ENCODE measurements at regions not wholly inside any gene's neighbourhood (a gene's known extent, or its start where the extent isn't known, plus 50 kb on each side); places are given as distances from the start of the nearest gene placed in this dataset.

DNA sequence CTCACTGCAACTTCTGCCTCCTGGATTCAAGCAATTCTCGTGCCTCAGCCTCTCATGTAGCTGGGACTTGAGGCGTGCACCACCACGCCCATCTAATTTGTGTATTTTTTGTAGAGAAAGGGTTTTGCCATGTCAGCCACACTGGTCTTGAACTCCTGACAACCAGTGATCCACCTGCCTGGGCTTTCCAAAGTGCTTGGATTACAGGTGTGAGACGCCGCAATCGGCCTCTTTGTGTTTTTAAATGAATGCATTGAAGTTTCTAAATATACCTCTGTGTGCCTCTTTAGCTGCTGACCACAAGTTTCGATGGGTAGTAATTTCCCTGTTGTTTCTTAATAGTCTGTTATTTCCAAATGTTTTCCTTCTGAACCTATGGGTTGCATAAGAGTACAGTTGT is 765.3 kb upstream of the GRIA3 start:
- Histone ChIP-seq H3K27me3 (no peaks in the 10 kb centered on the region), H3K27ac (no peak overlapping the region), H3K9me3 (no peaks in the 10 kb centered on the region), H3K4me3 (no peak overlapping the region), H3K4me1 (no peaks in the 10 kb centered on the region), H3K36me3 (no peaks in the 10 kb centered on the region)
- 81 to 100% methylated on average over 4 to 6 of the region's 7 CpGs for WGBS, 2 donors (ENCODE audit: low coverage in 1 of 2)
- TF ChIP-seq POLR2A (IDR thresholded peaks at IDR 0.05), result no peak
- no peak for TF ChIP-seq EP300 (IDR thresholded peaks at IDR 0.05)
- TF ChIP-seq POLR2AphosphoS5 (IDR thresholded peaks at IDR 0.05), result no peak
- TF ChIP-seq, protein P1, sequence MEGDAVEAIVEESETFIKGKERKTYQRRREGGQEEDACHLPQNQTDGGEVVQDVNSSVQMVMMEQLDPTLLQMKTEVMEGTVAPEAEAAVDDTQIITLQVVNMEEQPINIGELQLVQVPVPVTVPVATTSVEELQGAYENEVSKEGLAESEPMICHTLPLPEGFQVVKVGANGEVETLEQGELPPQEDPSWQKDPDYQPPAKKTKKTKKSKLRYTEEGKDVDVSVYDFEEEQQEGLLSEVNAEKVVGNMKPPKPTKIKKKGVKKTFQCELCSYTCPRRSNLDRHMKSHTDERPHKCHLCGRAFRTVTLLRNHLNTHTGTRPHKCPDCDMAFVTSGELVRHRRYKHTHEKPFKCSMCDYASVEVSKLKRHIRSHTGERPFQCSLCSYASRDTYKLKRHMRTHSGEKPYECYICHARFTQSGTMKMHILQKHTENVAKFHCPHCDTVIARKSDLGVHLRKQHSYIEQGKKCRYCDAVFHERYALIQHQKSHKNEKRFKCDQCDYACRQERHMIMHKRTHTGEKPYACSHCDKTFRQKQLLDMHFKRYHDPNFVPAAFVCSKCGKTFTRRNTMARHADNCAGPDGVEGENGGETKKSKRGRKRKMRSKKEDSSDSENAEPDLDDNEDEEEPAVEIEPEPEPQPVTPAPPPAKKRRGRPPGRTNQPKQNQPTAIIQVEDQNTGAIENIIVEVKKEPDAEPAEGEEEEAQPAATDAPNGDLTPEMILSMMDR (IDR thresholded peaks at IDR 0.05), result no peak
- ATAC-seq, result no peak

DNA sequence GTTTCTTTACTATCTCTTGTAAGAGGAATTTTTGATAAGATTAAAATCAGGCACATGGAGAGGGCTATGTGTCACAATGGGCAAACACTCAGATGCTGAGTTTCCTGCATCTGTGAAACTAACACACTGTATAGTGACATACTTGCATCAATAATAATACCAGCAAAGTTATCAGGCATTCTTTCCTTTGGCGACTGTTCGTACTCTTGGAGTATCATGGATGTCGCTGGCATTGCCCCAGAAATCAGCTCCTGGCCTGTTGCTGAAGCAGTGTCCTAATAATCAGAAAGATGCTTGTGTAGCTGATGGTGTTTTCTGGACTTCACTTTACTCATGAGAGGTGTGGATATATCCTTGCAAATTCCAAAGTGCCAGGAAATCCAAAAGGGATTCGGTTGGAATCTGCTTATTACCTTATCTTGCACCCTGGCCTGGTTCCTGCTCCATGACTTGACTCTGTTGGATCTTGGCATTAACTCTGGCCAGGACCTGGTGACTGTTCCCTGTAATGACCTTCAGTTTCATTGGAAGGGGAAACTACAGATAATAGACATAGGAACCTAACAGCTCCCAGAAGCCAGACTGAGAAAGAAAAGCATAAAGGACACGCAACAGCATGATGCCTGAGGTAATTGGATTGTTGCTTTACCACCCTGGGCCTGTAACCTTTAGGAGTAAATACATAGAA is 762.5 kb upstream of the GRIA3 start:
- 71 to 80% methylated on average over 1 to 4 of the region's 5 CpGs for WGBS, 2 donors (ENCODE audit: low coverage in 1 of 2)
- no peaks in the 10 kb centered on the region for H3K4me1 ChIP-seq
- no peaks in the 10 kb centered on the region for H3K36me3 ChIP-seq
- H3K27me3 ChIP-seq, result no peaks in the 10 kb centered on the region
- no peak overlapping the region for H3K4me3 ChIP-seq
- TF ChIP-seq EP300 (IDR thresholded peaks at IDR 0.05) (no peak), POLR2A (IDR thresholded peaks at IDR 0.05) (no peak), POLR2AphosphoS5 (IDR thresholded peaks at IDR 0.05) (no peak)
- TF ChIP-seq, protein P1 (IDR thresholded peaks at IDR 0.05), result no peak
- no peak overlapping the region for H3K27ac ChIP-seq
- no peaks in the 10 kb centered on the region for H3K9me3 ChIP-seq
- no peak for ATAC-seq

DNA sequence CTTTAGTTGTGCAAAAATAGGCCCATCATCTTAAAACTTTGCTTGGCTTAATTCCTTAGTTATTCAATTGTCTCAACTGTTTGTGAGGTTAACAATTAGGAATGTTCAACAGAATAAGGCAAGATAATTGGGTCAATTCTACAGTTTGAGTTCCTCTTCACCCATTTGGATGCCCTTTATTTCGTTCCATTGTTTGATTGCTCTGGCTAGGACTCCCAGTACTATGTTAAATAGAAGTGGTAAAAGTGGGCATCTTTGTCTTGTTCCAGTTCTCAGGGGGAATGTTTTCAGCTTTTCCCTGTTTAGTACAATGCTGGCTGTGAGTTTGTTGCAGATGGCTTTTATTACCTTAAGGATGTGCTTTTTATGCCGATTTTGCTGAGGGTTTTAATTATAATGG is 761.5 kb upstream of the GRIA3 start:
- Histone ChIP-seq H3K9me3 (no peaks in the 10 kb centered on the region), H3K4me1 (no peaks in the 10 kb centered on the region), H3K4me3 (no peak overlapping the region), H3K27me3 (no peaks in the 10 kb centered on the region), H3K27ac (no peak overlapping the region), H3K36me3 (no peaks in the 10 kb centered on the region)
- WGBS, 2 donors (ENCODE audit: low coverage in 1 of 2), result 62 to 92% methylated on average over 2 of the region's 2 CpGs
- ATAC-seq, result no peak
- TF ChIP-seq, protein P1 (IDR thresholded peaks at IDR 0.05), result no peak
- TF ChIP-seq POLR2AphosphoS5 (IDR thresholded peaks at IDR 0.05), result no peak
- TF ChIP-seq POLR2A (IDR thresholded peaks at IDR 0.05), result no peak
- TF ChIP-seq EP300 (IDR thresholded peaks at IDR 0.05), result no peak

DNA sequence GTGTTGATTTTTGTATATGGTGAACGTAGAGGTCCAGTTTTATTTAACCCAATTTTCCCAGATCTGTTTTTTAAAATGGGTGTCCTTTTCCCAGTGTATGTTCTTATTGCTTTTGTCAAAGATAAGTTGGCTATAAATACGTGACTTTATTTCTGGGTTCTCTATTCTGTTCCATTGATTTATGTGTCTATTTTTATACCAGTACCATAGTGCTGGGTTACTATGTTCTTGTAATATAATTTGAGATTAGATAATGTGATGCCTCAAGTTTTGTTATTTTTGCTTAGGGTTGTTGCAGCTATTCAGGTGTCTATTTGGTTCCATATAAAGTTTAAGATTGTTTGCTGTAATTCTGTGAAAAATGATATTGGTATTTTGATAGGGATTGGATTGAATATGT is 749.1 kb upstream of the GRIA3 start:
- Histone ChIP-seq H3K4me1 (no peaks in the 10 kb centered on the region), H3K9me3 (peaks cover 0 to 14% (median 0%) of the 10 kb centered on the region in 3 donors), H3K27ac (no peak overlapping the region), H3K27me3 (no peaks in the 10 kb centered on the region), H3K4me3 (no peak overlapping the region), H3K36me3 (no peaks in the 10 kb centered on the region)
- 52 to 72% methylated on average over 2 of the region's 2 CpGs for WGBS, 2 donors (ENCODE audit: low coverage in 1 of 2)
- no peak for ATAC-seq
- TF ChIP-seq POLR2AphosphoS5 (IDR thresholded peaks at IDR 0.05) (no peak), EP300 (IDR thresholded peaks at IDR 0.05) (no peak), POLR2A (IDR thresholded peaks at IDR 0.05) (no peak)
- TF ChIP-seq, protein P1 (IDR thresholded peaks at IDR 0.05), result no peak

DNA sequence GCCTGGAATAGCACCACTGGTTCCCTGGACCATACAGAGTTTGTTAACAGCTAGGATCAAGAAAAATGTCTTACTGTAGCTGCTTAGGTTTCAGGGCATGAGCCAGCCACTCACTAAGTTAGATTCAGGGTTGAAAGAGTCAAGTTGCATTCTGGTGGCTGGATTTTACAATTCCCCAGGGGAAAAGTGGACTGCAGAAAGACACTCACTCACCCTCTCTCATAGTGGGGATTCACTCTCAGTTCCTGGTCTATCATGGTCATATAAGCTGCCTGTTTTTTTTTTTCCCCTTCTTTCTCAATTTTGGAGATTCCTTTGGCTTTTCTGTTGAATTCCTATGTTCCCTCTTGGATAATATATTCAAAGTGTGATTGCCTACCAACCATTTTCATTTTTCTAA is 744.2 kb upstream of the GRIA3 start:
- ATAC-seq, result no peak

More for the DNA sequence above, 744.2 kb upstream of the GRIA3 start:
- H3K36me3 ChIP-seq, result no peaks in the 10 kb centered on the region
- TF ChIP-seq, protein P1 (IDR thresholded peaks at IDR 0.05), result no peak
- TF ChIP-seq POLR2A (IDR thresholded peaks at IDR 0.05) (no peak), EP300 (IDR thresholded peaks at IDR 0.05) (no peak)
- H3K27ac ChIP-seq, result no peak overlapping the region
- H3K4me1 ChIP-seq, result no peaks in the 10 kb centered on the region
- H3K9me3 ChIP-seq, result peaks cover 0 to 14% (median 0%) of the 10 kb centered on the region in 3 donors
- H3K4me3 ChIP-seq, result no peak overlapping the region
- H3K27me3 ChIP-seq, result no peaks in the 10 kb centered on the region
